ENCODE measurements at regions not wholly inside any gene's neighbourhood (a gene's known extent, or its start where the extent isn't known, plus 50 kb on each side); places are given as distances from the start of the nearest gene placed in this dataset.

GRCh38 chrX:99371976-99372595, 1038.0 kb downstream of the PCDH19 start:
- TF ChIP-seq CTCF (IDR thresholded peaks at IDR 0.05), result no peak
- TF ChIP-seq POLR2A (IDR thresholded peaks at IDR 0.05), result no peak

Measured in adrenal gland (tissue), 5 donors.